ENCODE measurements at regions not wholly inside any gene's neighbourhood (a gene's known extent, or its start where the extent isn't known, plus 50 kb on each side); places are given as distances from the start of the nearest gene placed in this dataset.
"Not testable (repeated sequence)": the region's sequence is repeated elsewhere in the genome, so short reads cannot be mapped to it uniquely, and the experiment has no call there.

- H3K36me3 ChIP-seq (replicated peaks in 1 of 2); H3K4me3 ChIP-seq; H3K27me3 ChIP-seq; H3K4me1 ChIP-seq (replicated peaks in 1 of 2); H3K27ac ChIP-seq; H3K9me3 ChIP-seq (replicated peaks in 1 of 3); intact Hi-C loops (cut with DNase I): not testable (repeated sequence)
- peak in 3 of 7 donors; percentile 4 to 21 (median 17) for DNase-seq
- WGBS, 4 donors, result 33 to 46% (median 39%) methylated on average over 3 to 20 of the region's 22 CpGs
- TF ChIP-seq CTCF (IDR thresholded peaks at IDR 0.05), result peak in 3 of 6 experiments; percentile 13 to 41 (median 35)
Measured at GRCh38 chr14:106626942-106627588, 1100.7 kb downstream of the TMEM121 start.

DNA sequence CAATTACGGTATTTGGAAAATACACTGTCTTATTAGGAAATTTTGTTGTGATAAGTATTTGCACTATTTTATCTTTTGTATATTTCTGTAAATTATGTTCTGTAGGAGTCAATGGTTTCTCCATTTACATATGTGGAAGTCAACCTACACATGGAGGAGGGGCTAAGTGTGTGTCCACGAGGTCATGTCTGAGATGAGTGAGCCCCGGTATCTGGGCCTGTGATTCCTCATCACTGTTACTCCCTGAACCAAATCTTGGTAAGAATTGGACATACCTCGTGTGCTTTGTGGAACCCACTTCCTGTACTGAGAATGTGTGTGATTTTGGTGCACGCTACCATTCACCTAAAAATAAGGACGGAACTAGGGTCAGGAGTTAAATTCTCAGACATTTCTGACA, 1105.5 kb downstream of the TMEM121 start:
- 62 to 65% (median 64%) methylated on average over 6 of the region's 6 CpGs for WGBS, 4 donors
- TF ChIP-seq CTCF (IDR thresholded peaks at IDR 0.05) (no peak), POLR2A (IDR thresholded peaks at IDR 0.05) (no peak)
- no peak for DNase-seq
- Histone ChIP-seq H3K4me1 (replicated peaks in 1 of 2) (no peaks in the 10 kb centered on the region), H3K27me3 (peaks cover 5% of the 10 kb centered on the region), H3K9me3 (replicated peaks in 1 of 3) (no peaks in the 10 kb centered on the region), H3K27ac (no peak overlapping the region), H3K4me3 (no peak overlapping the region), H3K36me3 (replicated peaks in 1 of 2) (no peaks in the 10 kb centered on the region)
- intact Hi-C loops (cut with DNase I), result no loop called here

- intact Hi-C loops (cut with DNase I), result no loop called here
- Histone ChIP-seq H3K36me3 (replicated peaks in 1 of 2) (no peaks in the 10 kb centered on the region), H3K27me3 (peaks cover 5% of the 10 kb centered on the region), H3K27ac (no peak overlapping the region), H3K4me3 (no peak overlapping the region), H3K4me1 (replicated peaks in 1 of 2) (no peaks in the 10 kb centered on the region), H3K9me3 (replicated peaks in 1 of 3) (no peaks in the 10 kb centered on the region)
- no peak for TF ChIP-seq CTCF (IDR thresholded peaks at IDR 0.05)
- no peak for TF ChIP-seq POLR2A (IDR thresholded peaks at IDR 0.05)
- 52 to 62% (median 56%) methylated on average over 2 of the region's 2 CpGs for WGBS, 4 donors
- no peak for DNase-seq
Measured at GRCh38 chr14:106633721-106634120, 1107.3 kb downstream of the TMEM121 start.

GRCh38 chr14:106635569-106635968, 1109.2 kb downstream of the TMEM121 start:
- no peak overlapping the region for H3K4me3 ChIP-seq
- WGBS, 4 donors, result 25 to 48% (median 35%) methylated on average over 3 to 4 of the region's 4 CpGs
- TF ChIP-seq CTCF (IDR thresholded peaks at IDR 0.05) (no peak), POLR2A (IDR thresholded peaks at IDR 0.05) (no peak)
- H3K27me3 ChIP-seq, result peaks cover 5% of the 10 kb centered on the region
- H3K36me3 ChIP-seq (replicated peaks in 1 of 2), result no peaks in the 10 kb centered on the region
- DNase-seq, result no peak
- H3K27ac ChIP-seq, result no peak overlapping the region
- intact Hi-C loops (cut with DNase I), result no loop called here
- H3K4me1 ChIP-seq (replicated peaks in 1 of 2), result no peaks in the 10 kb centered on the region
- H3K9me3 ChIP-seq (replicated peaks in 1 of 3), result no peaks in the 10 kb centered on the region
